Mesothelial cell of epicardium (in vitro differentiated cells): ENCODE measurements at regions not wholly inside any gene's neighbourhood (a gene's known extent, or its start where the extent isn't known, plus 50 kb on each side); places are given as distances from the start of the nearest gene placed in this dataset.

Experiments
- DNase-seq, 2 experiments: peaks; one replicate each; pipeline ENCODE4 v3.0.0; 2021; ENCODE audit warnings: low spot score in 2 of 2; ENCODE audit not compliant: unreplicated experiment in 2 of 2
- H3K27ac Mint-ChIP-seq: 2 replicates; pipeline ENCODE4 v1.8.0; 2021; ENCODE audit warnings: mixed read lengths
- H3K27me3 Mint-ChIP-seq: 2 replicates; pipeline ENCODE4 v1.8.0; 2021; ENCODE audit warnings: low read depth, mixed read lengths
- H3K36me3 Mint-ChIP-seq: 2 replicates; pipeline ENCODE4 v1.8.0; 2021; ENCODE audit warnings: mixed read lengths
- H3K4me1 Mint-ChIP-seq: 2 replicates; pipeline ENCODE4 v1.8.0; 2021; ENCODE audit warnings: mixed read lengths
- H3K4me3 Mint-ChIP-seq: 2 replicates; pipeline ENCODE4 v1.8.0; 2021; ENCODE audit warnings: mild to moderate bottlenecking, moderate library complexity, mixed read lengths
- H3K9me3 Mint-ChIP-seq: 2 replicates; pipeline ENCODE4 v1.8.0; 2021; ENCODE audit warnings: mixed read lengths
- TF ChIP-seq, protein P1 (sequence below): fragments of 200-600 bp; sonication (generic); IDR thresholded peaks from one replicate; pipeline ENCODE4 v1.5.0; 2021; ENCODE audit warnings: antibody characterized with exemption; ENCODE audit not compliant: unreplicated experiment

DNA sequence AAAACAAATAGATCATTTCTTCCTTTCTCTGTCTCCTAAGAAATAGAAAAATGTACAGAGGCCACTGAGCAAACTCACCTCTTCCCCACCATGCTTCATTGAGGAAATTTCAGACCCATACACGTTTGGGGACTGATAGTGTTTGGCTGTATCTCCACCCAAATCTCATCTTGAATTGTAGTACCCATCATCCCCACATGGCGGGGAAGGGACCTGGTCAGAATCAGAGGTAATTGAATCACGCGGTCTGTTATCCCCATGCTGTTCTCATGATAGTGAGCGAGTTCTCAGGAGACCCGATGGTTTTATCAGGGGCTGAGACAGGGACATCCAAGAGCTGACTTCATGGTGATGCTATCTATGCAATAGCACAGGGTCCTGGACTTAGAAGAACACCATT, 1655.8 kb downstream of the MAT2B start:
- H3K4me1 Mint-ChIP-seq: peaks cover 13% of the 10 kb centered on the region
- H3K36me3 Mint-ChIP-seq: no peaks in the 10 kb centered on the region
- TF ChIP-seq, protein P1, sequence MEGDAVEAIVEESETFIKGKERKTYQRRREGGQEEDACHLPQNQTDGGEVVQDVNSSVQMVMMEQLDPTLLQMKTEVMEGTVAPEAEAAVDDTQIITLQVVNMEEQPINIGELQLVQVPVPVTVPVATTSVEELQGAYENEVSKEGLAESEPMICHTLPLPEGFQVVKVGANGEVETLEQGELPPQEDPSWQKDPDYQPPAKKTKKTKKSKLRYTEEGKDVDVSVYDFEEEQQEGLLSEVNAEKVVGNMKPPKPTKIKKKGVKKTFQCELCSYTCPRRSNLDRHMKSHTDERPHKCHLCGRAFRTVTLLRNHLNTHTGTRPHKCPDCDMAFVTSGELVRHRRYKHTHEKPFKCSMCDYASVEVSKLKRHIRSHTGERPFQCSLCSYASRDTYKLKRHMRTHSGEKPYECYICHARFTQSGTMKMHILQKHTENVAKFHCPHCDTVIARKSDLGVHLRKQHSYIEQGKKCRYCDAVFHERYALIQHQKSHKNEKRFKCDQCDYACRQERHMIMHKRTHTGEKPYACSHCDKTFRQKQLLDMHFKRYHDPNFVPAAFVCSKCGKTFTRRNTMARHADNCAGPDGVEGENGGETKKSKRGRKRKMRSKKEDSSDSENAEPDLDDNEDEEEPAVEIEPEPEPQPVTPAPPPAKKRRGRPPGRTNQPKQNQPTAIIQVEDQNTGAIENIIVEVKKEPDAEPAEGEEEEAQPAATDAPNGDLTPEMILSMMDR: peak; percentile 53
- H3K27ac Mint-ChIP-seq: no peak overlapping the region
- H3K27me3 Mint-ChIP-seq: no peaks in the 10 kb centered on the region
- no peaks in the 10 kb centered on the region for H3K9me3 Mint-ChIP-seq
- no peak overlapping the region for H3K4me3 Mint-ChIP-seq
- no peak for DNase-seq

DNA sequence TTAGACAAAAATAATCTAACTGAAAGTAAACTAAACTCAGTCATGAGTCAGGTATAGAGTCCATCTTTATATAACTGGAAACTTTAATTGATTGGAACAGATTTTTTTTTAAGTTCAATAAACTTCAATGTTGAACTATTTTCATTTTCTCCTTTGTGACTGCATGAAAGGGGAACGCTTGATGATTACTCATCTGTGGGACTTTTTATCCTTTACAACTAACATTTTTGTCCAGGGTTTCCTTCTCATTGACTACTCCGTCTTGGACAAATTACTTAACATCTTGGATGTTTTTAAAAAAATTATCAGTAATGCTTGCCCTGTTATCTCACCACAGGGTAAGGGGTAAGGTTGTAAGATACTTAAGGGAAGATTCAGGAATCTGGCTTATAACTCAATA, 1658.4 kb downstream of the MAT2B start:
- H3K27ac Mint-ChIP-seq: no peak overlapping the region
- no peaks in the 10 kb centered on the region for H3K36me3 Mint-ChIP-seq
- H3K4me3 Mint-ChIP-seq: no peak overlapping the region
- H3K9me3 Mint-ChIP-seq: no peaks in the 10 kb centered on the region
- TF ChIP-seq, protein P1: no peak
- H3K27me3 Mint-ChIP-seq: no peaks in the 10 kb centered on the region
- DNase-seq: no peak
- H3K4me1 Mint-ChIP-seq: peaks cover 4% of the 10 kb centered on the region

DNA sequence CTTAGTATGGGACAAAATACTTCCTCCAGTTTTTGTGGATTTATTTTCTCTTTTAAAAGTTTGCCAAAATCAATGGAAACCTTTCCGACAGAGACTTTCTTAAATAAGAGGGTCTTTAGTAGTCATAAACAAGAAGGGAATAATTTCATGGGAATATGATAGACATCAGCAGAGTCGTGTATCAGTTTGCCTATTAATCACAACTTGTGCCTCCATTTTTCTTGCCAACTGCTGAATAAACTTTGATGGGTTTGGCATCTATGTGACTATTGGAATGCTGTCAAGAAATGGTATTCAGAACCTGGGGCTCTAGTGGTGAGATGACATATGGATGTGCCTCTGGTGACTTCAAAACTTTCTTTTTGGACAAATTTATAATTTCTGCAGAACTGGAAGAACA, 1668.2 kb downstream of the MAT2B start:
- DNase-seq: no peak
- no peaks in the 10 kb centered on the region for H3K27me3 Mint-ChIP-seq
- H3K4me1 Mint-ChIP-seq: no peaks in the 10 kb centered on the region
- H3K27ac Mint-ChIP-seq: no peak overlapping the region
- H3K36me3 Mint-ChIP-seq: no peaks in the 10 kb centered on the region
- H3K9me3 Mint-ChIP-seq: peaks cover 9% of the 10 kb centered on the region
- H3K4me3 Mint-ChIP-seq: no peak overlapping the region
- TF ChIP-seq, protein P1: no peak

DNA sequence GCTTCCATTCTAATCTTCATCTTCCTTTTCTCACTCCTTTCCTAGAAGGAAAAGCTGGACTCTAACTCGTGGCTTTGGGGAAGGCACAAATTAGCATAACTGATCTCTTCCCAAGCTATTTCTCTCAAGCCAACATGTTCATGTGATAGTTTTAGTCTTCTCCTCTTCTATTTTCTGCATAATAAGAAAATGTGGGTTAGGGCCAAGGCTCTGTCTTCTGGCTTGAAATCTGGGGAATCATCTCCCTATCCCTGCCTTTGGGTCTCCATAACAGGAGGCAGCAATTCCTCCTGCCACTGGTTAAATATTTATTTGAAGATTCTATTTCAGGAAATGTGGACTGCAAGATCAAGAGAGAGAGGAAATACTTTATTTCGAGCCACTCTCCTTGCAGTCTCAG, 1669.6 kb downstream of the MAT2B start:
- Mint-ChIP-seq H3K9me3 (peaks cover 11% of the 10 kb centered on the region), H3K36me3 (no peaks in the 10 kb centered on the region), H3K27ac (no peak overlapping the region), H3K4me1 (no peaks in the 10 kb centered on the region), H3K27me3 (no peaks in the 10 kb centered on the region), H3K4me3 (no peak overlapping the region)
- no peak for DNase-seq
- TF ChIP-seq, protein P1: no peak

DNA sequence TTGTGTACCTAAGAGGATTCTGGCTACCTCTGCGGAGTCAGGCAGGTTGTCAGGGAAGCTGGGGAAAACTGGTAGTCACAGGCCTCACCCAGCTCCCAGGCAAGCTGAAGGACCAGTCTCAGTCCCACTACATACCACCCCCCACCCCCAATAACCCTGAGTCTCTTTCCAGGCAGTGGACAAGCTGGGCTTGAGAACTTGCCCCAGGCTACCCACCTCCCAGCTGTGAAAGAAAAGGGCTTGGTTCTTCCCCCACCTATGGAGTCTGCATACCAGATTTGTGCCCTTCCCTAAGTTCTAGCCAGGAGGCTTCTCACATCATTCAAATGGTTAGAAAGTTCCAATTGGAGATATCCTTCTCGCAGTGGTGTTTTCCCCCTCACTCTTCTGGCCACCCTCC, 1678.8 kb downstream of the MAT2B start:
- peaks cover 3% of the 10 kb centered on the region for H3K4me1 Mint-ChIP-seq
- TF ChIP-seq, protein P1: no peak
- no peak for DNase-seq
- H3K27ac Mint-ChIP-seq: no peak overlapping the region
- H3K9me3 Mint-ChIP-seq: peaks cover 41% of the 10 kb centered on the region
- peaks cover 2% of the 10 kb centered on the region for H3K36me3 Mint-ChIP-seq
- H3K27me3 Mint-ChIP-seq: no peaks in the 10 kb centered on the region
- no peak overlapping the region for H3K4me3 Mint-ChIP-seq

DNA sequence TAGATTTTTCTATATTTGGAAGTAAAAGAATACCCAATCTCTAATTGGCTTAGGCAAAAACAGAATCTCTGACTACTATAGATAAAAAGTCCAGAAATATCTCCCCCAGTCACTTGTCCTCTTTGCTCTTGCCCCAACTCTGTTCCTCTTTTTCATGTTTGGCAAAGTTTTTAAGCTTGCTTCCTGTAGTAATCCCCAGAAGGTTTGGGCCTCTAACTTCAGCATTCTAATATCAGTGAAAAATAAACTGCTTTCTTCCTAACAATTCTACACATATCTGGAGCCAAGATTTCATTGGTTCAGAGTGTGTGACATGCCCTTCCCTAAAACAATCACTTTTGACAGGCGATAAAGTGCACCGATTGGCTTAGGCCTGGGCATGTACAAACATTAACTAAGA, 1680.3 kb downstream of the MAT2B start:
- no peak for DNase-seq
- Mint-ChIP-seq H3K4me3 (no peak overlapping the region), H3K9me3 (peaks cover 41% of the 10 kb centered on the region), H3K36me3 (peaks cover 2% of the 10 kb centered on the region), H3K4me1 (peaks cover 6% of the 10 kb centered on the region), H3K27me3 (no peaks in the 10 kb centered on the region), H3K27ac (no peak overlapping the region)
- TF ChIP-seq, protein P1: no peak
